HG02610 (cell line): ENCODE measurements at regions not wholly inside any gene's neighbourhood (a gene's known extent, or its start where the extent isn't known, plus 50 kb on each side); places are given as distances from the start of the nearest gene placed in this dataset.
"Not testable (repeated sequence)": the region's sequence is repeated elsewhere in the genome, so short reads cannot be mapped to it uniquely, and the experiment has no call there.

ENCODE experiments used
- ATAC-seq: cut with Tn5 transposase; IDR thresholded peaks from one replicate; pipeline ENCODE4 v1.9.1; 2021; ENCODE audit warnings: mild to moderate bottlenecking, moderate library complexity; ENCODE audit not compliant: unreplicated experiment

- not testable (repeated sequence) for ATAC-seq
These were observed 127.2 kb downstream of the TNFRSF13B start for GRCh38 chr17:16844669-16845068.

- ATAC-seq: not testable (repeated sequence)
These were observed 128.4 kb downstream of the TNFRSF13B start for GRCh38 chr17:16843511-16843910.

GRCh38 chr17:16842346-16842745, 129.6 kb downstream of the TNFRSF13B start:
- not testable (repeated sequence) for ATAC-seq

GRCh38 chr17:16841896-16842295, 130.0 kb downstream of the TNFRSF13B start:
- not testable (repeated sequence) for ATAC-seq

- not testable (repeated sequence) for ATAC-seq
These were observed 131.7 kb downstream of the TNFRSF13B start for GRCh38 chr17:16840219-16840618.

- not testable (repeated sequence) for ATAC-seq
These were observed 132.4 kb downstream of the TNFRSF13B start for GRCh38 chr17:16839242-16840175.

- not testable (repeated sequence) for ATAC-seq
These were observed 133.1 kb downstream of the TNFRSF13B start for GRCh38 chr17:16838795-16839194.

- ATAC-seq: not testable (repeated sequence)
These were observed 133.6 kb downstream of the TNFRSF13B start for GRCh38 chr17:16838287-16838686.

GRCh38 chr17:16837468-16838266, 134.3 kb downstream of the TNFRSF13B start:
- not testable (repeated sequence) for ATAC-seq

GRCh38 chr17:16836315-16836915, 135.5 kb downstream of the TNFRSF13B start:
- not testable (repeated sequence) for ATAC-seq

- not testable (repeated sequence) for ATAC-seq
These were observed 138.4 kb downstream of the TNFRSF13B start for GRCh38 chr17:16833517-16833916.

- not testable (repeated sequence) for ATAC-seq
These were observed 139.1 kb downstream of the TNFRSF13B start for GRCh38 chr17:16832853-16833252.

GRCh38 chr17:16832206-16832605, 139.7 kb downstream of the TNFRSF13B start:
- ATAC-seq: not testable (repeated sequence)

GRCh38 chr17:16830770-16831169, 140.7 kb downstream of the CCDC144A start:
- ATAC-seq: not testable (repeated sequence)

GRCh38 chr17:16830219-16830618, 140.2 kb downstream of the CCDC144A start:
- ATAC-seq: not testable (repeated sequence)
